ENCODE measurements at regions not wholly inside any gene's neighbourhood (a gene's known extent, or its start where the extent isn't known, plus 50 kb on each side); places are given as distances from the start of the nearest gene placed in this dataset.

DNA sequence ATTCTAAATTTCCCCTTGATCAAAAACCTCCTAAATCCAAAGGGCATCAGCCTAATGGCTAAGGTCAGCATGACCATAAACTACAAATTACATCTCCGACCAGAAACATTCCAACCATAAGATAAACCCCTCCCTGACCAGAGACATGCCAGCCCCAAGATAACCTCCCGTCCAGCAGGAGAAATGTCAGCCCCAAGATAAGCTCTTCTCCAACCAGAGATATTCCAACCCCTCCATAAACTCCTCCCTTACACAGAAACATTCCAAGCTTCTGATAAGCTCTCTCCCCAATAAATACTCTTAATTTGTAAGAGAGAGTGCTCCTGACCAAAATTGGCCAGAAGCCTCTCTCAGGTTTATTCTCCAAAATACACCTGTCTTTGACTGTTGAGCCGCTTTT is 274.0 kb downstream of the RNF152 start:
- no peak for DNase-seq (ENCODE audit: low spot score)

DNA sequence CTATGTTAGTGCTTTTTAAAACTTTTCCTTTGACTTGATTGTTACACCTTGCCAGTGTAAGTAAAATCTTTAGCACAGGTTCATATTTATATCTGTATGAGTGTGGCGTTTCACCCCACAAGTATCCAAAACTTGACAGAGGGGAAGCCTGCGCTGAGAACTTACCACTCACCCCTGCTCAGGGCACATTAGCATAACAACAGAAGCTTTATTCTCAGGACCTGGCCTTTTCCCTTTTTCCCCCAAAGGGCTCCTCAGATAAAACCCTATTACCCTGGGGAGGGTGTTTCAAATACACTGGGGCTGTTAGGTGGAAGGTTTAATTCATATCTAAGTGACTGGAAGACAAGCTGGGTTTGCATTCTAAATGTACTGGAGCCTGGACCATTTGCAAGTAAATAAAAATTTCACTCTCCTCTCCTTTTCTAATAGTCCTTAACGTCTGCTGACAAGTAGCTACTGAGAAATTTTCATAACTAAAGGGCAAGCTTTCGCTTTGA is 276.6 kb downstream of the RNF152 start:
- DNase-seq (ENCODE audit: low spot score): no peak

DNA sequence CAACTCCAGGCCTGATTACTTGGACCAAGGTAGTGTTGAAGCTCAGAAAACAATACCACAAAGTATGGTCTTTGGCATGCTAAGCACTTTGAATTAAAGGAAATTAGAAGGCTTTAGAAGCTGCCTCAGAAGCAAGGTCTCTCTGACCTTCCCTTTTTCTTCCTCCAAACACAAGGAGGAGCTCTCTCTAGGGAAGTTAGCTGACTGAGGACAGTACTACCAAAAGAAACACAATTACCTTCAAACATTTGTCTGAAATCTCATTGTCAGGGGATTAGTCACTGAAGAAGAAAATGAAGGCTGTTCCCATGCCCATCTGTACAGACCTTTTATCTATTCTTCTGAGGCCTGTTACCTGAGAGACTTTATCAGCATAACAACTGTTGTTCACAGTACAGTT is 279.3 kb downstream of the CDH20 start:
- DNase-seq (ENCODE audit: low spot score): peak; percentile 2

DNA sequence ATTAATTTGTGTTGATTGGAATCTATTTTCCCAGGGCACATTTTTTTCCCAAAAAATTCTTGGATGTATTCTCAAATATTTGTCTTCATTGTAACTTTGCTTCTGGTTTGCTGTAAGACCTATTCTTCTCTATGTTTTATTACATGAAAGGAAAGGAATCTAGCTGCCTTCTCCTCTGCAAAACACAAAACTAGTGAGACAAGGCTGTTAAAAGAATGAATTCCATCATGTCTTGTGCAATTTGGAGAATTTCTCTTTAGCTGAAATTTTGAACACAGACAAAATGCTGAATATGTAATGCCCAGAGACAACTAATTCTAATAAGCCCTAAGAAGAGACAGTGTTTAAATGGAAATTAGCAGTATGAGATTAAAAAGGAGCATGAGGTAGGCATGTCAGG is 275.9 kb downstream of the CDH20 start:
- no peak for DNase-seq (ENCODE audit: low spot score)

GRCh38 chr18:61608316-61608715 is 275.1 kb downstream of the CDH20 start:
- DNase-seq (ENCODE audit: low spot score): no peak

- no peak for DNase-seq (ENCODE audit: low spot score)
Measured at GRCh38 chr18:61607867-61608266, 274.6 kb downstream of the CDH20 start.

DNA sequence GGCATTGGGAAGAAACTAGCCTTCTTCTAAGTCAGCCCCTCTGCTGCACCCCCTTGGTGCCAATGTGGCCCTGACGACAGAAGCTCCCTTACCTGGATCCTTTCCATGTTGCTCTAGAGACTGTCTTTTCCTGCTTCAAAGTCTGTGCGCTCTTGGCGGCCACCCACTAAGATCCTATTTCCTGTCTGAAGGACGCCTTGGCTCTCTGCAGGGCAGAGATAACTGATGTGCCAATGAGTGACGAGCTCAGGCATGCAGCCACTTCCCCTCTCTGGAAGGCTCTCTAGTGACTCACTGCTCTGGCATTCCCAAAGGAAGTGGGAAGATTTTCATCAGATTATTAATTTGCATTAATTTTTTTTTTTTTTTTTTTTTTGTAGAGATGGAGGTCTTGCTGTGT is 273.5 kb downstream of the CDH20 start:
- DNase-seq (ENCODE audit: low spot score): no peak

- no peak for DNase-seq (ENCODE audit: low spot score)
Measured at GRCh38 chr18:61606068-61606660, 272.9 kb downstream of the CDH20 start.

DNA sequence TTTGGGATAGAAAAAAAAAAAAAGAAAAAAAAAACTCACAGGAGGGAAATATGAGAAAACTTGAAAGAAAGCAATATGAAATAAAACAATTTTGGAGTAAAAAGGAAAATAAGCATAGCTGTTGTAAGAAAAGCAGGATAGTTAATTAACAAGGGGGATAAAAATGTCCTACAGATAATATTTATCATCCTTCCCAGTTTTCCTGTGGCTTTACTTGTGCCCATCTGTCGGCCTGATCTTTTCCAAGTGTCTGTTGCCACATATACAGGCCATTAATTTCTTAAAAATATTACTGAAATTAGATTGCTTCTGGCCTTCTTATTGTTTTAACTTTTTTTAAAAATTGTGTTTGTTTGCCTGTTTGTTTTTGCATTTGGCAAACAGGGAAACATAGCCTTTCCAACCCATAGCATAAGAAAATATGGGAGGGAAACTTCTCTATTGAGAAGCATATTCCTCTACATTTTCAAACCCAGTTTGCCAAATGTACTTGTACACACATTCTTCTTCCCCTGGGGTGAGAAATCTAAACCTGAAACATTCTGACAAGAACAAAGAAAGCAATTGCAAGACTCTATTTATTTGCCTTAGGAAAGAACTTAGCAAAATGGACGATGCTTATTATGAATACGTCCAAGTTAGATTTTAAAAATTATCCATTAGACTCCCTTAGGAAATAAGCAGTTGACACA is 272.3 kb downstream of the CDH20 start:
- no peak for DNase-seq (ENCODE audit: low spot score)
